Muscle layer of colon (tissue), 2 donors: ENCODE measurements at regions not wholly inside any gene's neighbourhood (a gene's known extent, or its start where the extent isn't known, plus 50 kb on each side); places are given as distances from the start of the nearest gene placed in this dataset.

ENCODE experiments used
- H3K27ac ChIP-seq: one replicate; pipeline ENCODE4 v1.7.0; 2013; ENCODE audit warnings: low read depth, mild to moderate bottlenecking, low read length, moderate library complexity
- H3K27me3 ChIP-seq, 2 donors: one replicate each; pipeline ENCODE4 v1.7.0; 2013; ENCODE audit warnings: low read length in 2 of 2, mild to moderate bottlenecking in 2 of 2; ENCODE audit not compliant: insufficient read depth in 2 of 2, control insufficient read depth in 1 of 2
- H3K36me3 ChIP-seq: one replicate; pipeline ENCODE4 v1.7.0; 2013; ENCODE audit warnings: mild to moderate bottlenecking, low read length; ENCODE audit not compliant: insufficient read depth
- H3K4me1 ChIP-seq: one replicate; pipeline ENCODE4 v1.7.0; 2013; ENCODE audit warnings: mild to moderate bottlenecking, low read length; ENCODE audit not compliant: insufficient read depth
- H3K4me3 ChIP-seq, 2 donors: one replicate each; pipeline ENCODE4 v1.7.0; 2013; ENCODE audit warnings: low read length in 2 of 2, low read depth in 1 of 2, mild to moderate bottlenecking in 1 of 2, moderate library complexity in 1 of 2
- H3K9ac ChIP-seq: one replicate; pipeline ENCODE4 v1.7.0; 2013; ENCODE audit warnings: low read length
- H3K9me3 ChIP-seq: one replicate; pipeline ENCODE4 v1.7.0; 2013; ENCODE audit warnings: mild to moderate bottlenecking, low read length
- donor health status: abdominal sarcoma.
- donor health status: Adenocarcinoma of cecum.

DNA sequence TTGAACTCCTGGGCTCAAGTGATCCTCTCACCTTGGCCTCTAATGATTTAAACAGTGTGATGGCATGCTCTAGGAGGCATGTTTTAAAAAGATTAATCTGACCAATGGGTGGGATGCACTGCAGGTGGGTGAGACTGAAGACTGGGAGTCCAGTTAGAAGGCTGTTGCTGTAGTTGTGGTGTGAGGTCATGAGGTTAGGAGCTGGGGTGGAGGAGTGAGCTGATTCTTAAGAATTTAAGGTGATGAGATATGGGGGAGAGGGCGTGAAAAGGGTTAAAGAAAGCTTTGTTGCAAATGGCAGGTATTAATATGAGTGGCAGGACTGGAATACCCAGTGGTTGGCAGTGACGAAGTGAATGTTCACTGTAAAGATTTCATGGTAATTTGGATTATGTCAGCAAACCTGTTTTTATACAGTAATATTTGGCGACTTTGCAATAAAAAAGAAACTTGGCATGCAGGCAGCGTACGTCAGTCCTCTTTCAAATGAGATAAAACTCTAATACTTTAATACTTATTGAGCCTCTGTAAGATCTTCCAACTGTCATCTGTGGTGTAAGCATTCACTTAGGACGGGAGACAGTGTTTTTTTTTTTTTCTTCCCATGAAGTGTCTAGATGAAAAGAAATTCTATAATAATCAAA, 72.8 kb upstream of the MTPN start:
- Histone ChIP-seq H3K9ac (no peak overlapping the region), H3K4me3 (no peak overlapping the region), H3K9me3 (no peaks in the 10 kb centered on the region), H3K4me1 (peaks cover 6% of the 10 kb centered on the region), H3K27ac (no peak overlapping the region), H3K36me3 (no peaks in the 10 kb centered on the region), H3K27me3 (no peaks in the 10 kb centered on the region)

- Histone ChIP-seq H3K36me3 (no peaks in the 10 kb centered on the region), H3K27me3 (no peaks in the 10 kb centered on the region), H3K27ac (no peak overlapping the region), H3K4me1 (peaks cover 6% of the 10 kb centered on the region), H3K9ac (no peak overlapping the region), H3K4me3 (no peak overlapping the region), H3K9me3 (no peaks in the 10 kb centered on the region)
Observed at GRCh38 chr7:136049117-136049516, 72.0 kb upstream of the MTPN start.

DNA sequence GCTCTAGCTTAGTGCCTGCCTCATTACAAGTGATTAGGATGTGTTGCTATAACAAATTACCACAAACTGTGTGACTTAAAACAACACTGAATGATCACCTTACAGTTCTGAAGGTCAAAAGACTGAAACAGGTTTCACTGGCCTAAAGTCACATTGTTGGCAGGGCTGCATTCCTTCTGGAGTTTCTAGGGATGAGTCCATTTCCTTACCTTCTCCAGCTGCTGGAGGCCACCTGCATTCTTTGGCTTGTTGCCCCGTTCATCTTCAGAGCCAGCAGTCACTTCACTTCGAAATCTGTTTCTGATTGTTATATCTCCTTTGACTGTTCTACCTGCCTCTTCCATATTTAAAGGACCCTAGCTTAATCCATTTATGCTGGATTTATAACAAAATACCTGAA, 69.4 kb upstream of the MTPN start:
- H3K9ac ChIP-seq = no peak overlapping the region
- H3K4me1 ChIP-seq = no peaks in the 10 kb centered on the region
- no peaks in the 10 kb centered on the region for H3K9me3 ChIP-seq
- no peak overlapping the region for H3K4me3 ChIP-seq
- no peaks in the 10 kb centered on the region for H3K27me3 ChIP-seq
- no peaks in the 10 kb centered on the region for H3K36me3 ChIP-seq
- H3K27ac ChIP-seq = no peak overlapping the region

- Histone ChIP-seq H3K36me3 (no peaks in the 10 kb centered on the region), H3K4me1 (no peaks in the 10 kb centered on the region), H3K27ac (no peak overlapping the region), H3K9me3 (no peaks in the 10 kb centered on the region), H3K27me3 (no peaks in the 10 kb centered on the region), H3K9ac (no peak overlapping the region), H3K4me3 (no peak overlapping the region)
Observed at GRCh38 chr7:136045992-136046391, 68.8 kb upstream of the MTPN start.

DNA sequence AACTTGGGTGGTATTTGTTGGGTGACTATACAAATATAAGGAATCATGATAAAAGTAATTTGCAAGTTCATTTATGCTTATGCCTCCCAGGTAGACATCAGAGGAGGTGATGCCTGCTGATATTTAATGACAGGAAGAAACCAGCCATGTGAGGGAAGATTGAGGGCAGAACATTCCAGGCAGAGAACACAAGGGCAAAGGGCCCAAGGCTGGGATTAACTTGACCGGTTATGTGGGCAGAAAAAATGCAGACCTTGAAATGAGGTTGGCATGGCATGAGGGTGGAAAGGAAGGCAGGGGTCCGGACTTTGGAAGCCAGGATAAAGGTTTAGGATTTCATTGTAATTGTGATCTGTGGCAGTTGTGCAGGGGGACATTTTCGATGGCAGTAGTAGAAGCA, 68.0 kb upstream of the MTPN start:
- H3K4me3 ChIP-seq = no peak overlapping the region
- H3K4me1 ChIP-seq = peaks cover 3% of the 10 kb centered on the region
- H3K9me3 ChIP-seq = no peaks in the 10 kb centered on the region
- H3K36me3 ChIP-seq = no peaks in the 10 kb centered on the region
- H3K27ac ChIP-seq = no peak overlapping the region
- no peaks in the 10 kb centered on the region for H3K27me3 ChIP-seq
- H3K9ac ChIP-seq = no peak overlapping the region

GRCh38 chr7:136039577-136040345, 62.6 kb upstream of the MTPN start:
- no peak overlapping the region for H3K9ac ChIP-seq
- H3K36me3 ChIP-seq = no peaks in the 10 kb centered on the region
- peaks cover 30% of the 10 kb centered on the region for H3K4me1 ChIP-seq
- no peaks in the 10 kb centered on the region for H3K27me3 ChIP-seq
- H3K4me3 ChIP-seq = no peak overlapping the region
- no peaks in the 10 kb centered on the region for H3K9me3 ChIP-seq
- H3K27ac ChIP-seq = peak overlapping the region; percentile 8

DNA sequence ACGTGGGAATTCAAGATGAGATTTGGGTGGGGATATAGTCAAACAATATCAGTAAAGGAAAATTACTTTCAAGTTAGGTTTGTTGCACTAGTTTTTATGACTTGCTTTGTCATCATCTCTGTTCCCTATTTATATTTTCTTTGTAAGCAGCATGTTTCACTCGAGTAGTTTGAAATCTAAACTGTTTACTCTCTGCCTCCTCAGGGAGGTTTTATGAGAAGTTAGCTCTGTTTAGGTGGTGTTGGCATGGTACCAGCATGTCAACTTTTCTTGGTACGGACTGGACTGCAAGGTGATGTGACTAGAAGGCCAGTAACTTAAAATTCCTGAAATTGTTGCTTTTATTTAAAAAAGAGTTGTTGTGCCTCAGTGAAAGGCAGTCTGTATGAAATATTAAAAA, 59.2 kb upstream of the MTPN start:
- H3K9ac ChIP-seq = no peak overlapping the region
- peaks cover 56% of the 10 kb centered on the region for H3K4me1 ChIP-seq

DNA sequence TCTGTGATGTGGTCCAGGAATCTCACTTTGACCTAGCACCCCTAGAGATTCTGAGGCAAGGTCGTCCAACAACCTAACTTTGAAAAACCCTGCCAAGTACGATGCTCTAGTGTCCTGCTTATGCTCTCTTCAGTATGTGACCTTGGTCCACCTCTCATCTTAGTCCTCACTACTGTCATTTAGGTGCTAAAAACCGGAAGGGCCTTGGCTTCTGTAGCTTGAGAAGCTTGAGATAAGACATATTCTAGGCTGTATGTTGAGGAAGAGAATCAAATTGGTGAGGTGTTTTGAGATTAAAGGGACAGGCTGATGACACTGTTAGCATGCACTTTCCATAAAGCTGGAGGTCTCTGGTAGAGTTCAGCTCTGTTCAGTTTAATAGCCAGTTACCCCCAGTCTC, 57.0 kb upstream of the MTPN start:
- Histone ChIP-seq H3K4me3 (peak overlapping the region in 1 of 2 donors; percentile 8), H3K9me3 (no peaks in the 10 kb centered on the region), H3K4me1 (peaks cover 48% of the 10 kb centered on the region), H3K9ac (no peak overlapping the region), H3K27me3 (no peaks in the 10 kb centered on the region), H3K36me3 (no peaks in the 10 kb centered on the region), H3K27ac (peak overlapping the region; percentile 77)

More for the DNA sequence above, 59.2 kb upstream of the MTPN start:
- Histone ChIP-seq H3K4me3 (no peak overlapping the region), H3K27me3 (no peaks in the 10 kb centered on the region), H3K36me3 (no peaks in the 10 kb centered on the region), H3K9me3 (no peaks in the 10 kb centered on the region), H3K27ac (peak overlapping the region; percentile 67)

GRCh38 chr7:136033413-136034031, 56.4 kb upstream of the MTPN start:
- H3K9ac ChIP-seq = no peak overlapping the region
- H3K27ac ChIP-seq = peak overlapping the region; percentile 91
- no peaks in the 10 kb centered on the region for H3K36me3 ChIP-seq
- no peaks in the 10 kb centered on the region for H3K9me3 ChIP-seq
- H3K4me3 ChIP-seq = peak overlapping the region in 1 of 2 donors; percentile 8
- peaks cover 45% of the 10 kb centered on the region for H3K4me1 ChIP-seq
- H3K27me3 ChIP-seq = no peaks in the 10 kb centered on the region

DNA sequence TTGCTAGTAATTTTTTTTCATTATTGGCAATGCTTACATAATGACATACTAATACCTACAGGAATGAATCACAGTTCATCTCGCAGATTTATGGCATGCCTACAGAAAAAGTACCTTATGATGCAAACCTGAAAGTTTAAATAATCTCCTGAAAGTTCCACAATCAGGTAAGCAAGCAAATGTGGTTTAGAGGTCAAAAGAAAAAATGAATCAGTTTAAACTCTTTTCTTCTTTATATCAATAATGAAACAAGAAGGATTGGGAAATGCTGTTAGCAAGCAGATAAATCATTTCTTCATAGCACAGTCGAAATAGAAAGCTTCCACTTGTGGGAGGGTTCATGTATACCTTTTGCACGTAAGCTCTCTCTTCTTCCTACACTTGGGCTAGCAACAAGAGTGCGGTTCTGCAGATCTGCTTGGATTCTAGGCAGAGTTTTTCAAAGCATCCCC, 53.7 kb upstream of the MTPN start:
- Histone ChIP-seq H3K27me3 (no peaks in the 10 kb centered on the region), H3K4me1 (peaks cover 33% of the 10 kb centered on the region), H3K27ac (no peak overlapping the region), H3K4me3 (no peak overlapping the region), H3K9me3 (no peaks in the 10 kb centered on the region), H3K36me3 (no peaks in the 10 kb centered on the region), H3K9ac (no peak overlapping the region)

DNA sequence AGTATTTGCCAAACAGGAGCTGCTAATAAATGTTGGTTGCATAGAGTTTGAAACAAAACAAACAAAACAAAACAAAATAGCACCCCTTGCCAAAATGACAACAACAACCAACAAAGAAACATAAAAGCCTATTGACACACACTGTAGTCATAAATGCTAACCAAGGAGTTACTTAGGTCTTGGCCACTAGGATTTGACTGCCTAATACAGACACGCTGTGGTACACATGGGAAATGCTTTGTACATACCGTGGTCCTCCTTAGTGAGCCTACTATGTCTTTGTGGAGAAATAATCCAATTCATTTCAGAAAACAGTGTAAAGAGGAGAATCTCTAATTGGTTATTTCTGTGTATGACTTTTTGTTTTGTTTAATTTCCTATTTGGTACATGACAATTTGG, 53.2 kb upstream of the MTPN start:
- no peaks in the 10 kb centered on the region for H3K9me3 ChIP-seq
- H3K4me3 ChIP-seq = no peak overlapping the region
- no peak overlapping the region for H3K27ac ChIP-seq
- H3K9ac ChIP-seq = no peak overlapping the region
- peaks cover 32% of the 10 kb centered on the region for H3K4me1 ChIP-seq
- H3K36me3 ChIP-seq = no peaks in the 10 kb centered on the region
- H3K27me3 ChIP-seq = no peaks in the 10 kb centered on the region
